HEK293 (cell line): ENCODE measurements at regions not wholly inside any gene's neighbourhood (a gene's known extent, or its start where the extent isn't known, plus 50 kb on each side); places are given as distances from the start of the nearest gene placed in this dataset.

Experiments used
- HOXA7 ChIP-seq: sonication (generic); formaldehyde crosslinking; IDR thresholded peaks from 2 replicates; pipeline ENCODE4 v1.8.1; 2022; ENCODE audit warnings: missing genetic modification reagents, borderline replicate concordance
- YY1 ChIP-seq: fragments of 450-650 bp; formaldehyde crosslinking; IDR thresholded peaks from 2 replicates; pipeline ENCODE4 v1.5.1; 2018; ENCODE audit warnings: missing biosample characterization, missing genetic modification characterization
- ZBTB7A ChIP-seq: fragments of 450-650 bp; formaldehyde crosslinking; IDR thresholded peaks from 2 replicates; pipeline ENCODE4 v1.5.1; 2016; ENCODE audit warnings: low read depth, missing biosample characterization, missing genetic modification characterization
- ZFP41 ChIP-seq: fragments of 450-650 bp; formaldehyde crosslinking; IDR thresholded peaks from 2 replicates; pipeline ENCODE4 v1.5.1; 2016; ENCODE audit warnings: missing biosample characterization, missing genetic modification characterization, borderline replicate concordance
- ZNF146 ChIP-seq: fragments of 450-650 bp; formaldehyde crosslinking; IDR thresholded peaks from 2 replicates; pipeline ENCODE4 v1.5.1; 2016; ENCODE audit warnings: missing biosample characterization, missing genetic modification characterization
- ZNF274 ChIP-seq, 2 experiments: fragments of 200-500 bp in 1 of 2; fragments of 450-650 bp in 1 of 2; sonication (Bioruptor generic) in 1 of 2; formaldehyde crosslinking in 1 of 2; IDR thresholded peaks; 2 replicates each; pipeline versions ENCODE4 v1.5.1 to v1.6.1; 2014 to 2016; ENCODE audit warnings: borderline replicate concordance in 1 of 2, inconsistent platforms in 1 of 2, low read length in 1 of 2, missing biosample characterization in 1 of 2, missing genetic modification characterization in 1 of 2
- ZNF366 ChIP-seq: fragments of 450-650 bp; formaldehyde crosslinking; conservative IDR thresholded peaks from 2 replicates; pipeline ENCODE4 v1.5.1; 2016; ENCODE audit warnings: missing biosample characterization, missing genetic modification characterization
- TF ChIP-seq, protein P1 (sequence below): fragments of 450-650 bp; formaldehyde crosslinking; IDR thresholded peaks from 2 replicates; pipeline ENCODE4 v1.5.1; 2016; ENCODE audit warnings: missing biosample characterization, missing genetic modification characterization
- TF ChIP-seq, protein P2 (sequence below): fragments of 450-650 bp; formaldehyde crosslinking; IDR thresholded peaks from 2 replicates; pipeline ENCODE4 v1.5.1; 2017; ENCODE audit warnings: missing biosample characterization, mild to moderate bottlenecking, missing genetic modification characterization, moderate library complexity
- TF ChIP-seq, protein P3 (sequence below): sonication (generic); formaldehyde crosslinking; IDR thresholded peaks from 2 replicates; pipeline ENCODE4 v1.8.1; 2022; ENCODE audit warnings: mild to moderate bottlenecking, moderate library complexity, missing genetic modification reagents
- TF ChIP-seq, protein P4 (sequence below): fragments of 450-650 bp; formaldehyde crosslinking; IDR thresholded peaks from 2 replicates; pipeline ENCODE4 v1.5.1; 2016; ENCODE audit warnings: missing biosample characterization, missing genetic modification characterization, low read depth
- TF ChIP-seq, protein P5 (sequence below): IDR thresholded peaks from 2 replicates; pipeline ENCODE4 v1.6.1; 2011; ENCODE audit warnings: mild to moderate bottlenecking, low read depth, low read length, borderline replicate concordance
- TF ChIP-seq, protein P6 (sequence below): fragments of 450-650 bp; formaldehyde crosslinking; conservative IDR thresholded peaks from 2 replicates; pipeline ENCODE4 v1.5.1; 2016; ENCODE audit warnings: low read depth, missing biosample characterization, missing genetic modification characterization

DNA sequence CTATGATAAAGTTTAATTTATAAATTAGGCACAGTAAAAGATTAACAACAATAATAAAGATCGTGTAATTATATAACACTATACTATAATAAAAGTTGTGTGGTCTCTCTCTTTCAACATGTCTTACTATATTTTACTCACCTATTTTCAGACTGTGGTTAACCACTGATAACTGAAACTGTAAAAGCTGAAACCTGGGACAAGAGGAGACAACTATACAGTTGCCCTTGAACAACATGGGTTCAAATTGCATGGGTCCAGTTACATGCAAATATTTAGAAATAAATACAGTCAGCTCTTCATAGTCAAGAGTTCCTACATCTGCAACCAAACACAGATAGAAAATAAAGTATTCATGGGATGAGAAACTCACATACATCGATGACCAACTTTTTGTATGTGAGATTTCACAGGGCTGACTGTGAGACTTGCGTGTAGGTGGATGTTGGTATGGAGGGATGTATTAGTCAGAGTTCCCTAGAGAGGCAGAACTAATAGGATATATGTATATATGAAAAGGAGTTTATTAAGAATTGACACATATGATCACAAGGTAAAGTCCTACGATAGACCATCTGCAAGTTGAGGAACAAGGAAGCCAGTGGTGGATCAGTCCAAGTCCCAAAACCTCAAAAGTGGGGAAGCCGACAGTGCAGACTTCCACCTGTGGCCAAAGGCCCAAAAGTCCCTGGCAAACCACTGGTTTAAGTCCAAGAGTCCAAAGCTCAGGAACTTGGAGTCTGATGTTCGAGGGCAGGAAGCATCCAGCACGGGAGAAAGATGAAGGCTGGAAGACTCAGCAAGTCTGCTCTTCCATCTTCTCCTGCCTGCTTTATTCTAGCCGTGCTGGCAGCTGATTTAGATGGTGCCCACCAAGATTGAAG lies 359.5 kb downstream of the INSC start:
- TF ChIP-seq, protein P1, sequence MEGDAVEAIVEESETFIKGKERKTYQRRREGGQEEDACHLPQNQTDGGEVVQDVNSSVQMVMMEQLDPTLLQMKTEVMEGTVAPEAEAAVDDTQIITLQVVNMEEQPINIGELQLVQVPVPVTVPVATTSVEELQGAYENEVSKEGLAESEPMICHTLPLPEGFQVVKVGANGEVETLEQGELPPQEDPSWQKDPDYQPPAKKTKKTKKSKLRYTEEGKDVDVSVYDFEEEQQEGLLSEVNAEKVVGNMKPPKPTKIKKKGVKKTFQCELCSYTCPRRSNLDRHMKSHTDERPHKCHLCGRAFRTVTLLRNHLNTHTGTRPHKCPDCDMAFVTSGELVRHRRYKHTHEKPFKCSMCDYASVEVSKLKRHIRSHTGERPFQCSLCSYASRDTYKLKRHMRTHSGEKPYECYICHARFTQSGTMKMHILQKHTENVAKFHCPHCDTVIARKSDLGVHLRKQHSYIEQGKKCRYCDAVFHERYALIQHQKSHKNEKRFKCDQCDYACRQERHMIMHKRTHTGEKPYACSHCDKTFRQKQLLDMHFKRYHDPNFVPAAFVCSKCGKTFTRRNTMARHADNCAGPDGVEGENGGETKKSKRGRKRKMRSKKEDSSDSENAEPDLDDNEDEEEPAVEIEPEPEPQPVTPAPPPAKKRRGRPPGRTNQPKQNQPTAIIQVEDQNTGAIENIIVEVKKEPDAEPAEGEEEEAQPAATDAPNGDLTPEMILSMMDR (tag by site-specific recombination): no peak
- no peak for TF ChIP-seq YY1 (tag by site-specific recombination)
- no peak for TF ChIP-seq ZBTB7A (tag by site-specific recombination)
- TF ChIP-seq, protein P2, sequence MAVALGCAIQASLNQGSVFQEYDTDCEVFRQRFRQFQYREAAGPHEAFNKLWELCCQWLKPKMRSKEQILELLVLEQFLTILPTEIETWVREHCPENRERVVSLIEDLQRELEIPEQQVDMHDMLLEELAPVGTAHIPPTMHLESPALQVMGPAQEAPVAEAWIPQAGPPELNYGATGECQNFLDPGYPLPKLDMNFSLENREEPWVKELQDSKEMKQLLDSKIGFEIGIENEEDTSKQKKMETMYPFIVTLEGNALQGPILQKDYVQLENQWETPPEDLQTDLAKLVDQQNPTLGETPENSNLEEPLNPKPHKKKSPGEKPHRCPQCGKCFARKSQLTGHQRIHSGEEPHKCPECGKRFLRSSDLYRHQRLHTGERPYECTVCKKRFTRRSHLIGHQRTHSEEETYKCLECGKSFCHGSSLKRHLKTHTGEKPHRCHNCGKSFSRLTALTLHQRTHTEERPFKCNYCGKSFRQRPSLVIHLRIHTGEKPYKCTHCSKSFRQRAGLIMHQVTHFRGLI: no peak
- TF ChIP-seq, protein P3, sequence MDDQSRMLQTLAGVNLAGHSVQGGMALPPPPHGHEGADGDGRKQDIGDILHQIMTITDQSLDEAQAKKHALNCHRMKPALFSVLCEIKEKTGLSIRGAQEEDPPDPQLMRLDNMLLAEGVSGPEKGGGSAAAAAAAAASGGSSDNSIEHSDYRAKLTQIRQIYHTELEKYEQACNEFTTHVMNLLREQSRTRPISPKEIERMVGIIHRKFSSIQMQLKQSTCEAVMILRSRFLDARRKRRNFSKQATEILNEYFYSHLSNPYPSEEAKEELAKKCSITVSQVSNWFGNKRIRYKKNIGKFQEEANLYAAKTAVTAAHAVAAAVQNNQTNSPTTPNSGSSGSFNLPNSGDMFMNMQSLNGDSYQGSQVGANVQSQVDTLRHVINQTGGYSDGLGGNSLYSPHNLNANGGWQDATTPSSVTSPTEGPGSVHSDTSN (CRISPR knock-in tag): no peak
- TF ChIP-seq ZFP41 (tag by site-specific recombination): no peak
- no peak for TF ChIP-seq ZNF146 (tag by site-specific recombination)
- TF ChIP-seq HOXA7 (CRISPR knock-in tag): no peak
- no peak for TF ChIP-seq ZNF366
- TF ChIP-seq, protein P4, sequence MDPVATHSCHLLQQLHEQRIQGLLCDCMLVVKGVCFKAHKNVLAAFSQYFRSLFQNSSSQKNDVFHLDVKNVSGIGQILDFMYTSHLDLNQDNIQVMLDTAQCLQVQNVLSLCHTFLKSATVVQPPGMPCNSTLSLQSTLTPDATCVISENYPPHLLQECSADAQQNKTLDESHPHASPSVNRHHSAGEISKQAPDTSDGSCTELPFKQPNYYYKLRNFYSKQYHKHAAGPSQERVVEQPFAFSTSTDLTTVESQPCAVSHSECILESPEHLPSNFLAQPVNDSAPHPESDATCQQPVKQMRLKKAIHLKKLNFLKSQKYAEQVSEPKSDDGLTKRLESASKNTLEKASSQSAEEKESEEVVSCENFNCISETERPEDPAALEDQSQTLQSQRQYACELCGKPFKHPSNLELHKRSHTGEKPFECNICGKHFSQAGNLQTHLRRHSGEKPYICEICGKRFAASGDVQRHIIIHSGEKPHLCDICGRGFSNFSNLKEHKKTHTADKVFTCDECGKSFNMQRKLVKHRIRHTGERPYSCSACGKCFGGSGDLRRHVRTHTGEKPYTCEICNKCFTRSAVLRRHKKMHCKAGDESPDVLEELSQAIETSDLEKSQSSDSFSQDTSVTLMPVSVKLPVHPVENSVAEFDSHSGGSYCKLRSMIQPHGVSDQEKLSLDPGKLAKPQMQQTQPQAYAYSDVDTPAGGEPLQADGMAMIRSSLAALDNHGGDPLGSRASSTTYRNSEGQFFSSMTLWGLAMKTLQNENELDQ (tag by site-specific recombination): no peak
- TF ChIP-seq, protein P5, sequence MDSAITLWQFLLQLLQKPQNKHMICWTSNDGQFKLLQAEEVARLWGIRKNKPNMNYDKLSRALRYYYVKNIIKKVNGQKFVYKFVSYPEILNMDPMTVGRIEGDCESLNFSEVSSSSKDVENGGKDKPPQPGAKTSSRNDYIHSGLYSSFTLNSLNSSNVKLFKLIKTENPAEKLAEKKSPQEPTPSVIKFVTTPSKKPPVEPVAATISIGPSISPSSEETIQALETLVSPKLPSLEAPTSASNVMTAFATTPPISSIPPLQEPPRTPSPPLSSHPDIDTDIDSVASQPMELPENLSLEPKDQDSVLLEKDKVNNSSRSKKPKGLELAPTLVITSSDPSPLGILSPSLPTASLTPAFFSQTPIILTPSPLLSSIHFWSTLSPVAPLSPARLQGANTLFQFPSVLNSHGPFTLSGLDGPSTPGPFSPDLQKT: no peak
- TF ChIP-seq, protein P6, sequence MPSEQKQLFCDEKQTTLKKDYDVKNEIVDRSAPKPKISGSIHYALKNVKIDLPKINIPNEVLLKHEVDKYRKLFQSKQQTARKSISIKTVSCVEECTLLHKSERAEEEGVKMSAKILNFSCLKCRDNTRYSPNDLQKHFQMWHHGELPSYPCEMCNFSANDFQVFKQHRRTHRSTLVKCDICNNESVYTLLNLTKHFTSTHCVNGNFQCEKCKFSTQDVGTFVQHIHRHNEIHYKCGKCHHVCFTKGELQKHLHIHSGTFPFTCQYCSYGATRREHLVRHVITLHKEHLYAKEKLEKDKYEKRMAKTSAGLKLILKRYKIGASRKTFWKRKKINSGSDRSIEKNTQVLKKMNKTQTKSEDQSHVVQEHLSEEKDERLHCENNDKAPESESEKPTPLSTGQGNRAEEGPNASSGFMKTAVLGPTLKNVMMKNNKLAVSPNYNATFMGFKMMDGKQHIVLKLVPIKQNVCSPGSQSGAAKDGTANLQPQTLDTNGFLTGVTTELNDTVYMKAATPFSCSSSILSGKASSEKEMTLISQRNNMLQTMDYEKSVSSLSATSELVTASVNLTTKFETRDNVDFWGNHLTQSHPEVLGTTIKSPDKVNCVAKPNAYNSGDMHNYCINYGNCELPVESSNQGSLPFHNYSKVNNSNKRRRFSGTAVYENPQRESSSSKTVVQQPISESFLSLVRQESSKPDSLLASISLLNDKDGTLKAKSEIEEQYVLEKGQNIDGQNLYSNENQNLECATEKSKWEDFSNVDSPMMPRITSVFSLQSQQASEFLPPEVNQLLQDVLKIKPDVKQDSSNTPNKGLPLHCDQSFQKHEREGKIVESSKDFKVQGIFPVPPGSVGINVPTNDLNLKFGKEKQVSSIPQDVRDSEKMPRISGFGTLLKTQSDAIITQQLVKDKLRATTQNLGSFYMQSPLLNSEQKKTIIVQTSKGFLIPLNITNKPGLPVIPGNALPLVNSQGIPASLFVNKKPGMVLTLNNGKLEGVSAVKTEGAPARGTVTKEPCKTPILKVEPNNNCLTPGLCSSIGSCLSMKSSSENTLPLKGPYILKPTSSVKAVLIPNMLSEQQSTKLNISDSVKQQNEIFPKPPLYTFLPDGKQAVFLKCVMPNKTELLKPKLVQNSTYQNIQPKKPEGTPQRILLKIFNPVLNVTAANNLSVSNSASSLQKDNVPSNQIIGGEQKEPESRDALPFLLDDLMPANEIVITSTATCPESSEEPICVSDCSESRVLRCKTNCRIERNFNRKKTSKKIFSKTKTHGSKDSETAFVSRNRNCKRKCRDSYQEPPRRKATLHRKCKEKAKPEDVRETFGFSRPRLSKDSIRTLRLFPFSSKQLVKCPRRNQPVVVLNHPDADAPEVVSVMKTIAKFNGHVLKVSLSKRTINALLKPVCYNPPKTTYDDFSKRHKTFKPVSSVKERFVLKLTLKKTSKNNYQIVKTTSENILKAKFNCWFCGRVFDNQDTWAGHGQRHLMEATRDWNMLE (tag by site-specific recombination): no peak
- TF ChIP-seq ZNF274 (IDR thresholded peaks at IDR 0.05; ENCODE audit: low read length): no peak
- TF ChIP-seq ZNF274 (tag by site-specific recombination; IDR thresholded peaks at IDR 0.05; ENCODE audit: borderline replicate concordance): no peak
